Activated CD4-positive, CD25-positive, alpha-beta regulatory T cell treated with anti-CD3 and anti-CD28 coated beads, Interleukin-2, amount 50 U/mL, for 24 hours (primary cell): ENCODE measurements at regions not wholly inside any gene's neighbourhood (a gene's known extent, or its start where the extent isn't known, plus 50 kb on each side); places are given as distances from the start of the nearest gene placed in this dataset.

Experiments
- ATAC-seq, 2 donors: fragments of 150-1000 bp; cut with Tn5 transposase; one replicate each; pipeline ENCODE4 v1.10.0; 2021; ENCODE audit warnings: mild to moderate bottlenecking in 1 of 2, moderate library complexity in 1 of 2

DNA sequence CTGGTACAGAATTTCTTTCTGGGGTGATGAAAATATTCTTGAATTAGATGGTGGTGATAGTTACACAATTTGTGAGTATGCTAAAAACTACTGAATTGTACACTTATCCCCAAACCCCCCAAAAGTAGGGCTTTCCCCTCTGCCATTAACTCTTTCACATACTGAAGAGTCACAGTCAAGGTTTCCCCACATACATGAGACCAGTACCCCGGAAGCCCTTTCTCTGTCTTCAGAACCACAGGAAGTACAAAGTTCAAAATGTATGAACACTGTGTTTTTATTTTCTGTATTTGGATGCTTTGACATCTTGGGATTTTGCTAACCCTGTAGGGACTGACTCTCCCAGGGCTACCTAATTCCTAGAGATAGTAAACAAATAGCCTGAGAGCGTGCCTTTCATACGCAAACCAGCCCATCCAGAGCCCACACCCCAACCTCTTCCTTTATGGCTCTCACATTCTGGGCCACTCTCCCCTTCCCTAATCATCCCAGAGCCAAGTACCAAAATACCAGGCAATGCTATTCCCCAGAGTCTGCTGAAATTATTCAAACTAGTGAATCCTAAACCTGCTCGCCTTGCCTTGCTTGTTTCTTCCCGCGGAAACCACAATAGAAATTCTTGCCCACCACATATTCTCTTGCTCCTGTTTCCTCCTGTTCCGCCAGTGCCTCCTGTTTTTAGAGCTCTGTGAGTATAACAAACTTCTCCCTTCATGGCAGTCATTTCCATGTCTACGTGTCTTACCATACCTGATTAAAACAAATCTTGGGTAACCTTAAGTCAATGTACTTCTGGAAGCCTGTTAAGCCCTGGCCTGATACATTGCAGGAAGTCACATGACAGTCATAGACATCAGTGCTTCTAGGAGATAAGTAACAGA lies 524.8 kb downstream of the FUT8 start:
- peak in 1 of 2 donors; percentile 41 for ATAC-seq

DNA sequence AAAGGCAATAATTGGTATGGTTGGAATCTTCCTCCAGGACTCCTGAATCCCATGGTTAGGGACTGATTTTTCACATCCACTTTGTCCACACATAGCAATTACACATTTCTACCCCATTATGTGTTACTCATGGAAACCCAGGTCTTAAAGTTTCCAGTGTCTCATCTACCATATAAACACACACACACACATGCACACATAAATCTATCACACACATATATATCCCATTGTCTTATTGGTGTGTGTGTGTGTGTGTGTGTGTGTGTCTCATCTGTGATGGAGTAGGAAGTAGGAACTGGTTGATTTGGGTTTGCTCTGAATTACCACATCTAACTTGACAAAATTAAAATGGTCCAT lies 525.4 kb downstream of the FUT8 start:
- no peak for ATAC-seq

DNA sequence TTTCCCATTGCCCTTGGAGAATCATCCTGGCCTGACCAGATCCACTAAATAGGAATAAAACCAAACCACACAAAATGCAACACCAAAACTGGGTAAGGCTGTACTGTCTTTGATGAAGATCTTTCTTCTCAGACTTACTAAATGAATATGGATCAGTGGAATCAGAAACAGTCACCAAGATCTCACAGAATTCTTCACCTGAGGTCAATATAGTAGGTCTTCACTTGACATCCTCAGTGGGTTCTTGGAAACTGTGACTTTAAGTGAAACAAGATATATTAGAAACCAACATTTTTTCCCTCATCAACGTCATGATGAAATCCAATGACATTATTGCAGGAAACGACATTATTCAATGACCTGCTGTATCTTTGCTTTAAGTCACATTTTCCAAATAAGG lies 526.2 kb downstream of the FUT8 start:
- ATAC-seq, result no peak

DNA sequence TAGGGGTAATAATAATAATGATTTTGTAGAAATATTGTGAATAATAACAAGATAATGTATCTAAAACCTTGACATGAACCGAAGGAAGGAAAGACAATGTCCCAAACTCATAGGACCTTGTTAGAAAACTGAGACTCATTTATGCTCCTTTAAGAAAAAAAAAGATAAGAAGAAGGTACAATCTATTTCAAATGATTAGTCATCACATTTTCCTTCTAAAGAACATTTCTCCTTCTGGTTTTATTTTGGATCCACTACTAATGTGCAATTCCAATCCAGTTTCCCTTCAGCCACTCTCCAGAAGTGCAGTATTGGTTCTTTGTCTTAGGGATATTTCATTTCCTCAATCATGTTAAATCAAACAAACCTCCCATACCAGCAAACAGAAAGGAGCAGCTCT lies 526.7 kb downstream of the FUT8 start:
- no peak for ATAC-seq

DNA sequence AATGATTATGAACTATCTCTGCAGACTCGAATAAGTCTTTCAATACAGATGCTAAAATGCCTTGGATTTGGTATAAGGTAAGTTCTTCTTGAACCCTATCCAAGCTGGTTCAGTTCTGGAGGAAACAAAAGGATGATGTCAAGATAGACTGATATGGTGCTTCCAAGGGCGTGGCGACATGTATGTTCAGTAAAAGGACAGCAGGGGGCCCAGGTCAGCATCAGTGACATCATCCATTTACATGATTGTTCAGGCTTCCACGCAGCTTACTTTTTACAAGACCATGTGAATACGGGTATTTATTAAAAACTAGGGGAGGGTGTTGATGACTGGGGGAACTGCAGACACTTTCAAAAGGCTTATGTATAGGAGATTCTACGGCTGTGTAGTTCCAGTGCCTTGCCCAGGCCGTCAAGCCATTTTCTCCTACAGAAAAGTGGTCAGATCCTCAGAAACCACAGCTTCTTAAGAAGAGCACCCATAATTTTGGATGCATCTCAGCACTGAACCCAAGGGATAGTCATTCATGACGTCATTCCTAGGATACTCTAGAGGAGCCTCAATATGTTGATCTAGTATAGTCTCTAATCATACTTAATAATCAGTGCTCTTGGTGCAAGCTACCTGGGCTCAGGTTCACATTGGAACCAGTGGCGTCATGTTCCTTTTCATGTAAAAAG lies 527.7 kb downstream of the FUT8 start:
- ATAC-seq, result peak in 1 of 2 donors; percentile 63

DNA sequence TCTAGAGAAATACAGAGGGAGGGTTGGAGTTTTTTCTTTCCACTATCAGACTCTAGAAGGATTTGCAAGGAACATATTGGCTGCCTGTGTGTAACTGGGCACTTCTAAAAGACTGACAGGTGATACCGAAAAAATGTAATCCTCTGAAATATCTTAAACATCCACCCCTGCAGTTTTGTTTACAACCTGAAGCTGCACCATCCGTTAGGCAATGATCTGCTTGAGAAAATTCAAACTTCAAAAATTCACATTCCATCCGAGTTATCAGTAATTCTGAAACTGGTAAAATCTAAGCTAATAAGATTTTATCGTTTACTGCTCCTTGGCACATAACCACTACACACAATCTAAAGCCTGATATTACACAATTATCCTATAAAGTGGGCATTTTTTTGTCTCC lies 528.6 kb downstream of the FUT8 start:
- ATAC-seq, result no peak

DNA sequence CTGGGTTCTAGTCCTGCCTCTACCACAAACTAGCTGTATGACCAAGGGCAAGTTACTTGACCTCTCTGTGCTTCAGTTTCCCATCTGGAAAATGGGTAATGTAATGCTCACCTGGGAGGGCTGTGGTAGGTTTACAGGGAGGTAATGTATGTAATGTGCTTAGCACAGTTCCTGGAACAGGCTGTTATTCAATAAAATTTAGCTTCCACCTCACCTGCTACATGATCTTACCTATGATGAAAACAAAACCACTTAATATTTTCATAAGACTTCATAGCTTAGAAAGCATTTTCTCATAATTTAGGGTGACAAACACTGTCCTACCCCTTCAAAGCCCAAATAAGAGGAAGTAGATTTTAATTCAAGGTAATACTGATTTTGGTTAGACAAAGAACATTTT lies 530.6 kb downstream of the FUT8 start:
- peak; percentile 43 to 53 for ATAC-seq

DNA sequence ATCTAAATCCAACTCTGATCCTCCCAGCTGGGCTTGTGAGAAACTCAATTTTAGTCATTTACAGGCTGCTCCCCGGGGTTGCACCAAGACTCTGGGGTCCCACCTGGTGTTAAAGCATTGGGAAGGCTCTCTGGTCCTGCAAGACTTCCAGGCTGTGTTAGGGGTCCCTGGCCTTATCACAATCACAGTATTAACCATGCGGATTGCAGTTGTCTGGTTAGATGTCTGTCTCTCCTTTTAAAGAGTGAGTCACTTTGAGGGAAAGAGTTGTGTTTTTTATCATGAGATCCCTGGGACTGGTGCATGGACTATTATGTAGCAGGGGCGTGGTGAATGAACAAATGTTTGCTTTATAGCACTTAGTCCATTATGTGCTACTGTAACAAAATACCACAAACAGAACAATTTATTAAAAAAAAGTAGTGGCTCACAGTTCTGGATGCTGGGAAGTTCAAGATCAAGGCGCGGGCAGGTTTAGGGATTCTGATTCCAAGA lies 531.4 kb downstream of the FUT8 start:
- no peak for ATAC-seq

DNA sequence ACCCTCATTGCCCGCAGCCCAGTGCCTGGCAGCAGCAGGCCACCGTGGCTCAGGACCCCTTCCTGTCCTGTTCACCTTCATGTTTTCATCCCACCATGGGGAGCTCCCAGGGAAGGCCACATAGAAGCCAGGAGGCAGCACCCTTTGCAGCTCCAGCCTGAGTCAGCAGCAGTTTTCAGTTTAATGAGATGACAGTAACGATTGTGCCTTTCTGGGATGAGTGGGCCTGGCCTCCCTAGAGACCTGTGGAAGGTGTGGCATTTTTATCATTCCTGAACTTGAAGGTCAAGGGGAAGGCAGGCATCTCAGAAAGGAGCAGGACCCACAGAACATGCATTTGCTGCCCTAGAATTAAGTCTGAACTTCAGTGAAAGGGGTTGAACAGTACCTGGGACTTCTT lies 532.8 kb downstream of the FUT8 start:
- ATAC-seq, result no peak

DNA sequence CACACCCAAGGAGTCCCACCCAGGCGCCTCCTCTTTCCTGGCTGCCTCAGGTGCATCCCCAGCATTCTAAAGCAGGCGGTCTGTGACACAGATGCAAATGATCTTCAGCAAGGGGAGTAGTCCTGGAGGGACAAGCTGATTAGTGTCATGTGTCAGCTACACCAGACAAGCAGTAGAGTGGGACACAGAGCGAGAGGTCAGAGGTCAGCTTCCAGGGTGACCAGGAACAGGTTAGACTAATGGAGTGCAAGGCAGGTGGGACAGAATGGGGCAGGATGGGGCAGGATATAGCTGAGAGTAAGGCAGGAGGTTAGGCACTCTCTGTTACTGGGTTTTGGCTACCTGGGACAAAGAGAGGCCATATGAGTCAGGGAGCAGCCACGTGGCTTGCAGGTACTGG lies 534.0 kb downstream of the FUT8 start:
- ATAC-seq, result no peak

DNA sequence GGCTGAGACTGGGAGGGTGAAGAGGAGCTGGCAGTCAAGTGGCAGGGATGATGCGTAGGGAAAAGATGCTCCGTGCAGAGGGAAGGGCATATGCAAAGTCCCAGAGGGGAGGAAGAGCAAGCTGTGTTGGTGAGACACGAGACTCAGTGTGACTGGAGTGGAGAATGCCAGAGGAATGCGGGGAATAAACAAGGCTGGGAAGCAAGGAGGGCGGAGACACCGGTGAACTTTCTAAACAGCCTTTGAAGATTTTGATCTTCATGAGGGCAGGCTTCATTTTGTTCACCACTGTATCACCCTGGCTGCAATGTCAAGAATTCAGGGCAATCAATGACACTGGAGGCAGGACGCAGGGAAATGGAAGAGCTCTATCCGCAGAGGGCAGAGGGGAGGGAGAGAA lies 535.8 kb downstream of the FUT8 start:
- ATAC-seq, result no peak

DNA sequence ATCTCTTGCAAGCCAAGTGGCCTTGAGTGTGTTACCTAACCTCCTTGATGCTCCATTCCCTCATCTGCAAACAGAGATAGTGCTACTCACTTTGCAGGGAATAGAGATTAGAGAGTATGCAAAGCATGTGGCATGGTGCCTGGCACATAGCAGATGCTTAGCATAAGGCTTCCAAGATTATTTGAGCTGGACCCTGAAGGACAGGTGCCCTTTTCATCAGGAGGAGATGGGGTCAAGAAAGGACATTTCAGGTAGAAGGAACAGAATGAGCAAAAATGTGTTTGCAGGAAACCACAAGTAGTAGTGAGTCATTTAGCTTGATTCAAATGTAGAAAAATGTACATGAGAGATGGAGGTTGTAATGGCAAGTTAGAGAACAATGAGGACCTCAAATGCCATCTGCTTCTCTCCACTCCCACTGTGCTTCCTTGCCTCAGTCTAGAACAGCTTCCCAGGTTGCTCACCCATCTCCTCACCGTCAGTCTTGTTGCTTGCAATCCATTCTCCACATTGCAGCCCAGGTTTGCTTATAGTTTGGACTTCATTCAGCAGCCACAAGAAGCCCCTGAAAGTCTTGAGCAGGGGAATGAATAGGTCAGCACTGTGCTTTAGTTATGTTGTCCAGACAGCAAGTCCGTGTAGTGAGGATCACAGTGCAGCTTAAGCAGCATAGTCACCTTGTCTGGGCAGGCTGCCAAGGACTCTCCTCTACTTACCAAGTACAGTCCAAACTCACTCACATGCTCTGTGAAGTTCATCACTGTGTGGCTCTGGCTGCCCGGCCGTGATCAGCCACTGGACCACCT lies 536.3 kb upstream of the CCDC196 start:
- ATAC-seq, result peak; percentile 85 to 87

DNA sequence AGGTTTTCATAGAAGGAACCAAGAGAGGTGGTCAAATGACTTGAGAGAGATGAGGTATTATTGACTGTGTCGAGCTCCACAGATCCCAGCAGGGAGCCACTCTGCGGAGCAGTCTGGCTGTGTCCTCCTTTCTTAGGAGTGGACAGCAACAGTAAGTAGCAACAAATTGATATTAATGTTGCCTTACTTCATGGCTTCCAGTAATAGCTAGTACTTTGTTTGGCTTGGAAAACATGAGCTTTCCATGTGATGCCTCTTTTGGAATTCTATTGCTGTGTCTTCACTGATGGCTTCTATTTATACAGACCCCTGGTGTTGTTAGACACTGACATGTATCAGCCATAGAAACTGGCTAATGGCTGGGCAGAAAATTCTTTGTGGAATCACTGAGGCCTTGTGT lies 531.2 kb upstream of the CCDC196 start:
- no peak for ATAC-seq

DNA sequence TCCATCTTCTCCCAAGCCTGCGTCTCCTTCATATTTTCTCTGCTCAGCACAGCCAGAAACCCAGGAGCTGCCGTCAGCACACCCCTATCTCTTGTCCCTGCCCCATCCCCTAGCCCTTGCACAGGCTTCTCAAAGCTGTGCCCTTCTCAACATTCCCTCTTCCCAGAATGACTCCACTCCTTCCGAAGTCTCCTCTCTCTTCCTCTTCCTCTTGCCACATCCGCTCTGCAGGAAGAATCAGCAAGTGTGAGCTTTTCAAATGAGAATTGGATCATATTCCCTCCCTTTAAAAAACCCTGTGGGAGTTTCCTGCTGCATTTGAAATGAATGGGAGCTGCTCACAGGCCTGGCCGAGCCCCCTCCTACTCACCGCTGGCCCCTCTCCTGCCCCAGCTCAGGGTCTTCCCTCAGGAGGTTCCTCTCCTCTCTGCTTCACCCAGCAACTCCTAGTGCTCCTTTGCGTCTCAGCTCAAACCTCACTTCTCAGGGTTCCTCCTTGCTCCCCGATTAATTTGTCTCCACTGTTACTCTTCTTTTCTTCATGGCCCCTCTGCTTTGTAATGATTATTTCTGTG lies 528.5 kb upstream of the CCDC196 start:
- no peak for ATAC-seq

DNA sequence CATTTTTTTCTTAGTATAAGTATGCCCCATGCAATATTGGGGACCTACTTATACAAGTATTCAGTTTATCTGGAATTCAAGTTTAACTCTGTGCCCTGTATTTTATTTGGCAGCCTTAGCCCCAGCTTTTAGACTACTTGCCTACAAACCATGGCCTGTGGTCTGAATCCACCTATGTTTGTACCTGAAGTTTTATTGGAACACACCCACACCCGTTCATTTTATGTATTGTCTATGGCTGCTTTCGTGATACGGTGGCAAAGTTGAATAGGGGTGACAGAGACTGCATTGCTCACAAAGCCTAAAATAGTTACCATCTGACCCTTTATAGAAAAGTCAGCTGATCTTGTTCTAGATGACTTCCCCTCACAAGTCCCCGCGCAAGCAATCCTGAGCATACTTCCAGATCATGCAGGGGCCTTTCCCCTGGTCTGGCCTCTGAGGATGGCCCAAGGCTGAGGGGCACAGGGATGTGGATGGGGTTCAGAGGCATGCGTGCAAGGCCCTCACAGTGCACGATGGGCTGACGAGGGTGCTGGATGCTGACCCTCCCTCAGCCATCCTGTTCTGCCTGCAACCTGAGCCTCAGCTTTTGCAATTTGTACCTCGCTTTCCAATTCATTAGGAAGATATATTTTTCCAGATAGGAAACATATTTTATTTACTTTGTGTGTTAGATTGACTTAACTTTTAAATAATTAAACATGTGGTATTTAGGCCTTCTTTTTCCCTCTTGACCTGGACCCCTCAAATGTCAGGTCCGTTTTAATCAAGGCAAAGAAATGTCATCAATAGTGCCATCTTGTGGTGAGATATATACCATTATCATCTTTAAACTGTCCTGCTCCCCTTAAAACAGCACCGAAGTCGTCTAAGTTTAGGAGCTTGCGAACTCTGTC lies 527.3 kb upstream of the CCDC196 start:
- ATAC-seq, result no peak

DNA sequence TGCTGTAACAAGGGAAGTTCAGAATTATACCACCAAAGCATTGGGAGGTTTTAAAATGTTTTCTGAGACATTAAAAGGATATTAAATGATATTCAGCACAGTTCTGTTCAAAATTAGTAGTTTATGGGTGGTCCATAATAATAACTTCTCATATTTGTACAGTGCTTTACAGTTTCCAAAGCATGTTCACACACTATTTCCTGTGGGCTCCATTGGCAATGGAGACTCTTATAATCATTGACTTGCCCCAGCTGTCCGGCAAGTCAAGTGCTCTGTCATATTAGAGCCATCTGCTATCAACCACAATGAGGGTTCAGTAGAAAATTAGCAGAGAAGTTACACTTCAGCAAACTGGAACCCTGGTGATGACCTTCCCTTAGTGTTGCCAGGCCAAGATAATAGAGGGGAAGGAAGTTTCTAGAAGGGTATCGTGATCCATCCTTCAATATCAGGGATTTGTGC lies 526.6 kb upstream of the CCDC196 start:
- ATAC-seq, result no peak

DNA sequence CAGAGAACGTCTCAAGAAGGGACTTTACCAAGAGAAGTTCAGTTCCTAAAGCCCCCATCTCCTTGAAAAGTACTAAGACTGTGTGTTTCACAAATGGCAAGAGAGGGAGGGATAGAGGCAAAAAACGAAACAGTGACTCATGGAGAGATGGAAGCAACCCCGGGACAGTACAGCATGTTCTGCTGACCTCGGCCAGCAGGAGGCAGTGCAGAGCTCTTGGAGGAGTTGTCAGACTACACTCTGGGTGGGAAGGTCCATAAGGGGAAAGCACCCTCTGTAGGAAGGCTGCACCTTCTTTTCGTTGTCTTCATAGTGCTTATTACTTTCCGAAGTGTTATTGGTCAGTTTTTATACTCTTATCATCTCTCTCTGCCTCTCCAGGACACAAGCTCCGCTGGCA lies 525.2 kb upstream of the CCDC196 start:
- ATAC-seq, result peak; percentile 81 to 87

DNA sequence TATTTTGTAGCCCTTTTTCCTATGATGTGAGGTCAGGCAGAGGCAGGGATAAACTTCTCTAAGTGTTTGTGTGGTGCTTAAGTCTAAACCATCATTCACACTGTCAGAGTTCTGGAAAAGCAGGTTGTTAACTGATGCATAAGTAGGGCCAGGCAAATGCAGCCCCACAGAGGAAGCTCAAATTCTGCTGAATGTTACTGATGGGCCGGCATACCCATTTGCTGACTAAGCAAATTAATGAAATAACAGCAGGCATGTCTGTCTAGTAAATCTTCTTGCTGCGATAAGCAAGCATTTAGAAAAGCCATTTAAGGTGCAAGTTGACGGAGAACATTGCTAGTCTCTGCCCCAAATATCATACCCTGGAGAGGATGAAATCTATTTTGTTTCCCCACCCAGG lies 523.2 kb upstream of the CCDC196 start:
- ATAC-seq, result no peak

DNA sequence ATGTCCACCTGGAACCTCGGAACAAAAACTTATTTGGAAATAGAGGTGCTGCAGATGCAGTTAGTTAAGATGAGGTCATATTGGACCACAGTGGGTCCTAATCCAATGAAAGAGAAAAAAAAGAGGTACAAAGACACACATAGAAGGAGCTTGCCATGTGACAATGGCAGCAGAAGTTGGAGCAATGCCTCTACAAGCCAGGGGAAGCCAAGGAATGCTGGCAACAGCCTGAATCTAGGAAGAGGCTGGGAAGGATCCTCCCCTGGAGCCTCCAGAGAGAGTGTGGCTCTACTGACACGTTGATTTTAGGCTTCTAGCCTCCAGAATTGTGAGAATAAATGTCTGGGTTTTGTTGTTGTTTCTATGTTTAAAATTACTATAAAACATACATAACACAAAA lies 521.8 kb upstream of the CCDC196 start:
- ATAC-seq, result no peak

DNA sequence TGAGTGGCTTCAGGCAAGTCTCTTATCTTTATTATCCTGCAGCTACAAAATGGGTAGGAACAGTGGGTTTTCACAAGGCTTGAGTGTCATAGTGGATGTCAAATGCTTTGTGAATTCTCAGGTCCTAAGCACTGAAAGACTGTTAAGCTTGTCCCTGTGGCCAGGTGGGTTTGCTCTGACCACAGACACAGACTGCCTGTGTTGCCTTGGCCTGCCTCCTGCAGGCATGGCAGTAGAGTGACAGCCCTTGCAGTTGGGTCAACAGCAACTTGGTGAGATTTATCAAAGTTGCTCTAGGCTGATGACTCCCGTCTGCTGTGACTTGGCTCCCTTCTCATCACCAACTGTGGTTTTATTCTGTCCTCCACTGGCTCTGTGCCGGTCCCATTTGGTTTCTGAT lies 520.0 kb upstream of the CCDC196 start:
- no peak for ATAC-seq

DNA sequence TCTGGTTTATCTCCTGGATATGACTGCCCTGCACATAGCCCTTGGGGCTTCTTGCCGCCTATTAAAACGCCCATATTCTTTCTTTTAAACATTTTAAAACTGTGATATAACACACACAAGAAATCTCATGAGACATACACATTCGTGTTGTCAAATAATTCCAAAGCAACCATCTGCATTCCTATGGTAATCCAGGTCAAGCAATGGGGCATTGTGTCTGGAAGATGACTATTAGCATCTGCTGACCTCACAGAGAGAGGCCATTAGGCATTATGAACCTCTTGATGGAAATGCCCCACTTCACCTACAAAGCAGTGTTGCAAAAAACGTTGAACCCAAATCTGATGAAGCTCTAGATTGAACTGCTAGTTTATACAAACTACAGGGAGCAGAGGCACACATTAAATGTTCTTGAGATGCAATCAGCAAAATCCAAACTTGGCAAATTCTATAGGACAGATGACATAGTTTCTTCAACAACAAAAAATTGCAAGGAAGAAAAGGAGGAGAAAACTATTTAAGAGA lies 513.8 kb upstream of the CCDC196 start:
- no peak for ATAC-seq

DNA sequence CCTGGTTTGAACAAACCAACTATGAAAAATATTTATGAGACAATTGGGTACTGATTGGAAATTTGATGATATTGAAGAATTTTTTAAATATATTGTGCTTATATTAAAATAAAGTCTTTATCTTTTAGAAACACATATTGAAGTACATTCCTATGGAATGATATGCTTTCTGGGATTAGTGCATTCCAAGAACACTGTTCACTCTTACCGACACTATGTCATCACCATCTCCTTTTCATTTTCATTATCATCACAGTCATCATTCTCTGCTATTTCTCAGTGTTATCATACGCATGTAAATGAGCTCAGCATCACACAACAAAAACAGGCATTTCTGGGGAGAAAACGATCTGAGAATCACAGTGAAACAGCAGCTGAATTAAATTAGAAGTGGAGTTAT lies 513.3 kb upstream of the CCDC196 start:
- no peak for ATAC-seq
